CD4-positive, alpha-beta T cell (primary cell): ENCODE measurements at regions not wholly inside any gene's neighbourhood (a gene's known extent, or its start where the extent isn't known, plus 50 kb on each side); places are given as distances from the start of the nearest gene placed in this dataset.

ENCODE experiments used
- ATAC-seq: fragments of 200-7000 bp; cut with Tn5 transposase; one replicate; pipeline ENCODE4 v1.10.0; 2022; ENCODE audit warnings: mild to moderate bottlenecking; ENCODE audit not compliant: poor library complexity
- CTCF ChIA-PET: fragments of 350-600 bp; sonication (Branson Sonifier 250); formaldehyde crosslinking; loops from one replicate; lab custom pipeline; 2021; ENCODE audit warnings: antibody characterized with exemption, inconsistent platforms; lab: Charles Lee
- POLR2A ChIA-PET: fragments of 350-600 bp; sonication (Branson Sonifier 250); formaldehyde crosslinking; loops from one replicate; lab custom pipeline; 2021; ENCODE audit warnings: antibody characterized with exemption, inconsistent platforms; lab: Charles Lee
- DNase-seq, 14 experiments: peaks; one replicate each; pipeline ENCODE4 v3.0.0-alpha.2; 2013 to 2020; ENCODE audit warnings: mixed read lengths in 2 of 14
- H3K27ac ChIP-seq, 2 donors: one replicate each; pipeline versions ENCODE4 v1.5.1 to v1.7.0; 2013; ENCODE audit warnings: low read length in 2 of 2, low read depth in 1 of 2, mild to moderate bottlenecking in 1 of 2
- H3K27me3 ChIP-seq, 2 experiments: 1 replicate in 1 of 2; 2 replicates in 1 of 2; pipeline versions ENCODE4 v1.6.1 to v1.7.0; 2013; ENCODE audit warnings: low read length in 2 of 2, control low read depth in 1 of 2, mild to moderate bottlenecking in 1 of 2, moderate library complexity in 1 of 2; ENCODE audit not compliant: insufficient read depth in 2 of 2, control insufficient read depth in 1 of 2
- H3K36me3 ChIP-seq: one replicate; pipeline ENCODE4 v1.6.1; 2013; ENCODE audit warnings: low read length, control low read depth; ENCODE audit not compliant: insufficient read depth
- H3K4me1 ChIP-seq: one replicate; pipeline ENCODE4 v1.6.1; 2013; ENCODE audit warnings: low read length, control low read depth; ENCODE audit not compliant: insufficient read depth
- H3K4me3 ChIP-seq: one replicate; pipeline ENCODE4 v1.5.1; 2013; ENCODE audit warnings: mild to moderate bottlenecking, low read length, moderate library complexity
- H3K9me3 ChIP-seq, 2 experiments: 1 replicate in 1 of 2; 2 replicates in 1 of 2; pipeline versions ENCODE4 v1.6.1 to v1.7.0; 2013; ENCODE audit warnings: low read length in 2 of 2, mild to moderate bottlenecking in 2 of 2, control low read depth in 1 of 2, moderate library complexity in 1 of 2; ENCODE audit not compliant: control insufficient read depth in 1 of 2, insufficient read depth in 1 of 2
- H3K27ac Mint-ChIP-seq: one replicate; pipeline ENCODE4 v1.8.0; 2020; ENCODE audit warnings: mixed read lengths
- H3K27me3 Mint-ChIP-seq: one replicate; pipeline ENCODE4 v1.8.0; 2021; ENCODE audit warnings: mixed read lengths
- H3K36me3 Mint-ChIP-seq: one replicate; pipeline ENCODE4 v1.8.0; 2021; ENCODE audit warnings: low read depth, mixed read lengths
- H3K4me1 Mint-ChIP-seq: one replicate; pipeline ENCODE4 v1.8.0; 2021; ENCODE audit warnings: low read depth, mixed read lengths
- H3K4me3 Mint-ChIP-seq: one replicate; pipeline ENCODE4 v1.8.0; 2020; ENCODE audit warnings: mild to moderate bottlenecking, mixed read lengths
- H3K9me3 Mint-ChIP-seq: one replicate; pipeline ENCODE4 v1.8.0; 2020; ENCODE audit warnings: mixed read lengths
- intact Hi-C, 2 experiments: fragments of 100-400 bp; cut with DNase I in 1 of 2; cut with micrococcal nuclease in 1 of 2; formaldehyde crosslinking; loops; one replicate each; pipeline versions ENCODE4 v1.15.1 to v1.9.0; 2023 to 2025; cut with DNase I, micrococcal nuclease
- TF ChIP-seq, protein P1 (sequence below): fragments of 200-600 bp; IDR thresholded peaks from one replicate; pipeline ENCODE4 v1.8.0; 2022; ENCODE audit warnings: antibody characterized with exemption, mild to moderate bottlenecking

GRCh38 chr2:117674172-117674571, 140.3 kb upstream of the DDX18 start:
- POLR2A ChIA-PET, result no interaction called here
- H3K36me3 Mint-ChIP-seq, result no peaks in the 10 kb centered on the region

GRCh38 chr2:117679952-117680351, 134.5 kb upstream of the DDX18 start:
- no peaks in the 10 kb centered on the region for H3K9me3 ChIP-seq
- no peak overlapping the region for H3K27ac ChIP-seq
- DNase-seq (no peak), ATAC-seq (no peak)
- TF ChIP-seq, protein P1, sequence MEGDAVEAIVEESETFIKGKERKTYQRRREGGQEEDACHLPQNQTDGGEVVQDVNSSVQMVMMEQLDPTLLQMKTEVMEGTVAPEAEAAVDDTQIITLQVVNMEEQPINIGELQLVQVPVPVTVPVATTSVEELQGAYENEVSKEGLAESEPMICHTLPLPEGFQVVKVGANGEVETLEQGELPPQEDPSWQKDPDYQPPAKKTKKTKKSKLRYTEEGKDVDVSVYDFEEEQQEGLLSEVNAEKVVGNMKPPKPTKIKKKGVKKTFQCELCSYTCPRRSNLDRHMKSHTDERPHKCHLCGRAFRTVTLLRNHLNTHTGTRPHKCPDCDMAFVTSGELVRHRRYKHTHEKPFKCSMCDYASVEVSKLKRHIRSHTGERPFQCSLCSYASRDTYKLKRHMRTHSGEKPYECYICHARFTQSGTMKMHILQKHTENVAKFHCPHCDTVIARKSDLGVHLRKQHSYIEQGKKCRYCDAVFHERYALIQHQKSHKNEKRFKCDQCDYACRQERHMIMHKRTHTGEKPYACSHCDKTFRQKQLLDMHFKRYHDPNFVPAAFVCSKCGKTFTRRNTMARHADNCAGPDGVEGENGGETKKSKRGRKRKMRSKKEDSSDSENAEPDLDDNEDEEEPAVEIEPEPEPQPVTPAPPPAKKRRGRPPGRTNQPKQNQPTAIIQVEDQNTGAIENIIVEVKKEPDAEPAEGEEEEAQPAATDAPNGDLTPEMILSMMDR, result no peak
- H3K4me1 Mint-ChIP-seq, result no peaks in the 10 kb centered on the region
- intact Hi-C loops, result no loop called here
- no peaks in the 10 kb centered on the region for H3K9me3 Mint-ChIP-seq
- no peaks in the 10 kb centered on the region for H3K36me3 ChIP-seq
- CTCF ChIA-PET, result no interaction called here
- H3K36me3 Mint-ChIP-seq, result no peaks in the 10 kb centered on the region
- H3K4me3 Mint-ChIP-seq, result no peak overlapping the region
- POLR2A ChIA-PET, result no interaction called here
- no peaks in the 10 kb centered on the region for H3K4me1 ChIP-seq
- no peaks in the 10 kb centered on the region for H3K27me3 ChIP-seq
- H3K27ac Mint-ChIP-seq, result no peak overlapping the region
- H3K4me3 ChIP-seq, result no peak overlapping the region
- H3K27me3 Mint-ChIP-seq, result no peaks in the 10 kb centered on the region

More at GRCh38 chr2:117674172-117674571, 140.3 kb upstream of the DDX18 start:
- Histone ChIP-seq H3K36me3 (no peaks in the 10 kb centered on the region), H3K27me3 (no peaks in the 10 kb centered on the region), H3K27ac (no peak overlapping the region), H3K9me3 (peaks cover 0 to 7% of the 10 kb centered on the region in 2 experiments), H3K4me3 (no peak overlapping the region), H3K4me1 (no peaks in the 10 kb centered on the region)
- Mint-ChIP-seq H3K27me3 (no peaks in the 10 kb centered on the region), H3K4me1 (no peaks in the 10 kb centered on the region), H3K9me3 (peaks cover 13% of the 10 kb centered on the region), H3K27ac (no peak overlapping the region), H3K4me3 (no peak overlapping the region)
- CTCF ChIA-PET, result no interaction called here
- intact Hi-C loops, result no loop called here
- ATAC-seq, result no peak
- no peak for DNase-seq
- TF ChIP-seq, protein P1, result no peak

GRCh38 chr2:117684919-117685318, 129.6 kb upstream of the DDX18 start:
- Histone ChIP-seq H3K36me3 (no peaks in the 10 kb centered on the region), H3K4me1 (no peaks in the 10 kb centered on the region), H3K4me3 (no peak overlapping the region), H3K27me3 (no peaks in the 10 kb centered on the region), H3K9me3 (no peaks in the 10 kb centered on the region), H3K27ac (no peak overlapping the region)
- ATAC-seq (no peak), DNase-seq (no peak)
- Mint-ChIP-seq H3K9me3 (no peaks in the 10 kb centered on the region), H3K4me3 (no peak overlapping the region), H3K27ac (no peak overlapping the region), H3K4me1 (no peaks in the 10 kb centered on the region), H3K36me3 (no peaks in the 10 kb centered on the region), H3K27me3 (no peaks in the 10 kb centered on the region)
- CTCF ChIA-PET, result no interaction called here
- TF ChIP-seq, protein P1, result no peak
- POLR2A ChIA-PET, result no interaction called here
- intact Hi-C loops, result no loop called here
